HEK293 (cell line): ENCODE measurements at regions not wholly inside any gene's neighbourhood (a gene's known extent, or its start where the extent isn't known, plus 50 kb on each side); places are given as distances from the start of the nearest gene placed in this dataset.

ENCODE experiments used
- CTCF ChIA-PET: fragments of 350-600 bp; formaldehyde crosslinking; extraction: SDS; loops from one replicate; lab custom pipeline; 2021; ENCODE audit warnings: antibody characterized with exemption; lab: Yijun Ruan, JAX
- POLR2A ChIA-PET: fragments of 300-600 bp; formaldehyde crosslinking; extraction: SDS; loops from one replicate; lab custom pipeline; 2020; ENCODE audit warnings: antibody characterized with exemption, inconsistent platforms; lab: Yijun Ruan, JAX
- H3K27ac ChIP-seq: fragments of 200-500 bp; sonication (Bioruptor generic); 2 replicates; pipeline ENCODE4 v1.5.1; 2014; ENCODE audit warnings: low read depth, low read length, control low read depth, inconsistent platforms; ENCODE audit errors: extremely low read depth
- H3K36me3 ChIP-seq, 2 experiments: fragments of 200-500 bp in 1 of 2; sonication (Bioruptor generic) in 1 of 2; 1 replicate in 1 of 2; 2 replicates in 1 of 2; pipeline ENCODE4 v1.5.1; 2014 to 2017; ENCODE audit warnings: inconsistent platforms in 2 of 2, low read length in 2 of 2; ENCODE audit not compliant: control insufficient read depth in 2 of 2, insufficient read depth in 1 of 2
- H3K4me1 ChIP-seq: fragments of 200-500 bp; sonication (Bioruptor generic); 2 replicates; pipeline ENCODE4 v1.5.1; 2014; ENCODE audit warnings: mild to moderate bottlenecking, low read length, inconsistent platforms; ENCODE audit not compliant: control insufficient read depth, insufficient read depth
- H3K4me3 ChIP-seq: 2 replicates; pipeline ENCODE4 v1.5.1; 2011; ENCODE audit warnings: low read depth, mild to moderate bottlenecking, control low read depth, low read length, moderate library complexity
- H3K9me3 ChIP-seq: fragments of 200-500 bp; sonication (Bioruptor generic); 2 replicates; pipeline ENCODE4 v1.5.1; 2014; ENCODE audit warnings: low read depth, low read length, inconsistent platforms; ENCODE audit not compliant: control insufficient read depth, insufficient read depth
- HOXA7 ChIP-seq: sonication (generic); formaldehyde crosslinking; IDR thresholded peaks from 2 replicates; pipeline ENCODE4 v1.8.1; 2022; ENCODE audit warnings: missing genetic modification reagents, borderline replicate concordance
- KLF7 ChIP-seq: fragments of 450-650 bp; formaldehyde crosslinking; IDR thresholded peaks from 2 replicates; pipeline ENCODE4 v1.5.1; 2016; ENCODE audit warnings: missing biosample characterization, missing genetic modification characterization, borderline replicate concordance
- OVOL3 ChIP-seq: fragments of 450-650 bp; formaldehyde crosslinking; IDR thresholded peaks from 2 replicates; pipeline ENCODE4 v1.5.1; 2016; ENCODE audit warnings: missing biosample characterization, missing genetic modification characterization
- ZBTB11 ChIP-seq: fragments of 450-650 bp; formaldehyde crosslinking; conservative IDR thresholded peaks from 2 replicates; pipeline ENCODE4 v1.5.1; 2016; ENCODE audit warnings: low read depth, missing biosample characterization, missing genetic modification characterization
- ZFP69B ChIP-seq: fragments of 450-650 bp; formaldehyde crosslinking; IDR thresholded peaks from 2 replicates; pipeline ENCODE4 v1.5.1; 2016; ENCODE audit warnings: missing biosample characterization, missing genetic modification characterization
- ZNF169 ChIP-seq: fragments of 450-650 bp; formaldehyde crosslinking; IDR thresholded peaks from 2 replicates; pipeline ENCODE4 v1.5.1; 2016; ENCODE audit warnings: missing biosample characterization, missing genetic modification characterization
- ZNF211 ChIP-seq: fragments of 450-650 bp; formaldehyde crosslinking; IDR thresholded peaks from 2 replicates; pipeline ENCODE4 v1.5.1; 2016; ENCODE audit warnings: low read depth, missing biosample characterization, missing genetic modification characterization
- ZNF239 ChIP-seq: fragments of 450-650 bp; formaldehyde crosslinking; IDR thresholded peaks from 2 replicates; pipeline ENCODE4 v1.5.1; 2016; ENCODE audit warnings: missing biosample characterization, missing genetic modification characterization
- ZNF274 ChIP-seq, 2 experiments: fragments of 200-500 bp in 1 of 2; fragments of 450-650 bp in 1 of 2; sonication (Bioruptor generic) in 1 of 2; formaldehyde crosslinking in 1 of 2; IDR thresholded peaks; 2 replicates each; pipeline versions ENCODE4 v1.5.1 to v1.6.1; 2014 to 2016; ENCODE audit warnings: borderline replicate concordance in 1 of 2, inconsistent platforms in 1 of 2, low read length in 1 of 2, missing biosample characterization in 1 of 2, missing genetic modification characterization in 1 of 2
- ZNF341 ChIP-seq: fragments of 450-650 bp; formaldehyde crosslinking; IDR thresholded peaks from 2 replicates; pipeline ENCODE4; 2016; ENCODE audit warnings: low read depth, missing biosample characterization, missing genetic modification characterization
- ZNF391 ChIP-seq: fragments of 450-650 bp; formaldehyde crosslinking; IDR thresholded peaks from 2 replicates; pipeline ENCODE4 v1.5.1; 2016; ENCODE audit warnings: low read depth, missing biosample characterization, missing genetic modification characterization, borderline replicate concordance
- ZNF660 ChIP-seq: fragments of 450-650 bp; IDR thresholded peaks from 2 replicates; pipeline ENCODE4 v1.5.1; 2018; ENCODE audit warnings: missing biosample characterization, mild to moderate bottlenecking, missing genetic modification characterization
- ZNF776 ChIP-seq: fragments of 450-650 bp; formaldehyde crosslinking; IDR thresholded peaks from 2 replicates; pipeline ENCODE4 v1.5.0; 2017; ENCODE audit warnings: missing biosample characterization, missing genetic modification characterization, borderline replicate concordance
- ZNF843 ChIP-seq: fragments of 450-650 bp; formaldehyde crosslinking; IDR thresholded peaks from 2 replicates; pipeline ENCODE4 v1.5.1; 2016; ENCODE audit warnings: missing biosample characterization, missing genetic modification characterization
- ZSCAN23 ChIP-seq: fragments of 450-650 bp; formaldehyde crosslinking; IDR thresholded peaks from 2 replicates; pipeline ENCODE4 v1.5.1; 2016; ENCODE audit warnings: missing biosample characterization, missing genetic modification characterization
- ZSCAN5A ChIP-seq: fragments of 450-650 bp; formaldehyde crosslinking; IDR thresholded peaks from 2 replicates; pipeline ENCODE4 v1.5.1; 2016; ENCODE audit warnings: missing biosample characterization, missing genetic modification characterization
- TF ChIP-seq, protein P1 (sequence below): fragments of 450-650 bp; formaldehyde crosslinking; IDR thresholded peaks from 2 replicates; pipeline ENCODE4 v1.5.1; 2016; ENCODE audit warnings: missing biosample characterization, missing genetic modification characterization

DNA sequence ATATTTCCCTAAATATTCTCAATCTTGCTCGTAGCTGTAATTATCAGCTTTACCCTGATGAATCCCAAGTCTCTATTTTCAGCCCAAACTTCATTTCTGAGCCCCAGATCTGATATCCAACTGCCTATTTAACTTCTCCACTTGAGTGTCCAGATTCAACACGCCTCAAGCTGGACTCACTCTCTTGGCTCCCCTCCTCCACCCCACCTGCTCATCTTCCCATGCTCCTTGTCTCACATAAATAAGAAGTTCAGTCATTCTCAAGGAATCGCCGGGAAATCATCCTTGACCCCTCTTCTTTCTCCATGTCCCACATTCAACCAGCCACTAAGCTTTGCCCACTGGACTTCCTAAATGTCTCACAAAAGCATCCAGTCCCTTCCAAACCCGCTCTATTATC is 89.9 kb upstream of the STMND1 start:
- POLR2A ChIA-PET: interaction anchor here (0.5 kb wide), 1 partner anchor 73 kb away, joined by 3 read pairs; no protein-coding TSS in a partner anchor
- no peaks in the 10 kb centered on the region for H3K9me3 ChIP-seq
- no peaks in the 10 kb centered on the region for H3K36me3 ChIP-seq
- H3K4me3 ChIP-seq: no peak overlapping the region
- TF ChIP-seq, protein P1, sequence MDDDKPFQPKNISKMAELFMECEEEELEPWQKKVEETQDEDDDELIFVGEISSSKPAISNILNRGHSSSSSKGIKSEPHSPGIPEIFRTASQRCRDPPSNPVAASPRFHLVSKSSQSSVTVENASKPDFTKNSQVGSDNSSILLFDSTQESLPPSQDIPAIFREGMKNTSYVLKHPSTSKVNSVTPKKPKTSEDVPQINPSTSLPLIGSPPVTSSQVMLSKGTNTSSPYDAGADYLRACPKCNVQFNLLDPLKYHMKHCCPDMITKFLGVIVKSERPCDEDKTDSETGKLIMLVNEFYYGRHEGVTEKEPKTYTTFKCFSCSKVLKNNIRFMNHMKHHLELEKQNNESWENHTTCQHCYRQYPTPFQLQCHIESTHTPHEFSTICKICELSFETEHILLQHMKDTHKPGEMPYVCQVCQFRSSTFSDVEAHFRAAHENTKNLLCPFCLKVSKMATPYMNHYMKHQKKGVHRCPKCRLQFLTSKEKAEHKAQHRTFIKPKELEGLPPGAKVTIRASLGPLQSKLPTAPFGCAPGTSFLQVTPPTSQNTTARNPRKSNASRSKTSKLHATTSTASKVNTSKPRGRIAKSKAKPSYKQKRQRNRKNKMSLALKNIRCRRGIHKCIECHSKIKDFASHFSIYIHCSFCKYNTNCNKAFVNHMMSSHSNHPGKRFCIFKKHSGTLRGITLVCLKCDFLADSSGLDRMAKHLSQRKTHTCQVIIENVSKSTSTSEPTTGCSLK (tag by site-specific recombination): no peak
- TF ChIP-seq ZNF169 (tag by site-specific recombination): no peak
- TF ChIP-seq HOXA7 (CRISPR knock-in tag): no peak
- TF ChIP-seq ZNF776 (tag by site-specific recombination): no peak
- TF ChIP-seq KLF7 (tag by site-specific recombination): no peak
- TF ChIP-seq, all 188 proteins: peak for 0
- CTCF ChIA-PET: interaction anchor here (0.6 to 1.4 kb wide), 2 partner anchors 83 to 584 kb away, joined by 3 to 5 read pairs; no protein-coding TSS in a partner anchor
- H3K27ac ChIP-seq: no peak overlapping the region
- H3K4me1 ChIP-seq: no peaks in the 10 kb centered on the region

GRCh38 chr6:17007749-17008148 is 94.1 kb upstream of the STMND1 start:
- Histone ChIP-seq H3K27ac (no peak overlapping the region), H3K4me3 (no peak overlapping the region), H3K4me1 (no peaks in the 10 kb centered on the region), H3K9me3 (no peaks in the 10 kb centered on the region), H3K36me3 (no peaks in the 10 kb centered on the region)
- CTCF ChIA-PET: interaction anchor here (0.6 to 1.0 kb wide), 2 partner anchors 43 to 237 kb away, joined by 3 read pairs; no protein-coding TSS in a partner anchor
- POLR2A ChIA-PET: no interaction called here
- TF ChIP-seq ZSCAN23 (no peak), ZNF843 (tag by site-specific recombination) (no peak), ZNF211 (tag by site-specific recombination) (no peak), ZNF274 (IDR thresholded peaks at IDR 0.05; ENCODE audit: low read length) (no peak), ZNF274 (tag by site-specific recombination; IDR thresholded peaks at IDR 0.05; ENCODE audit: borderline replicate concordance) (no peak), ZNF239 (no peak)

- Histone ChIP-seq H3K9me3 (no peaks in the 10 kb centered on the region), H3K4me3 (no peak overlapping the region), H3K27ac (no peak overlapping the region), H3K36me3 (no peaks in the 10 kb centered on the region), H3K4me1 (no peaks in the 10 kb centered on the region)
- CTCF ChIA-PET: interaction anchor here (0.5 to 3.0 kb wide), 3 partner anchors 41 to 184 kb away, joined by 3 to 14 read pairs (median 3); no protein-coding TSS in a partner anchor
- POLR2A ChIA-PET: no interaction called here
- TF ChIP-seq KLF7 (tag by site-specific recombination) (no peak), ZFP69B (tag by site-specific recombination) (no peak), ZNF660 (tag by site-specific recombination) (no peak), ZNF341 (tag by site-specific recombination) (no peak), ZSCAN5A (tag by site-specific recombination) (no peak), ZNF391 (no peak), ZBTB11 (no peak), OVOL3 (tag by site-specific recombination) (no peak)
These were observed 95.3 kb upstream of the STMND1 start for GRCh38 chr6:17006543-17006942.
